ENCODE measurements at regions not wholly inside any gene's neighbourhood (a gene's known extent, or its start where the extent isn't known, plus 50 kb on each side); places are given as distances from the start of the nearest gene placed in this dataset.

GRCh38 chr9:99349870-99350269 lies 127.8 kb downstream of the SEC61B start:
- Histone ChIP-seq H3K9me3 (ENCODE audit: low read length) (no peaks in the 10 kb centered on the region), H3K27me3 (ENCODE audit: insufficient read depth, low read length) (0 out of 2 replicates have a peak, but pooled peaks cover 4% of the 10 kb centered on the region), H3K4me3 (ENCODE audit: low read depth, low read length, poor library complexity, severe bottlenecking) (no peak overlapping the region), H3F3A (ENCODE audit: insufficient read depth, low read length) (no peaks in the 10 kb centered on the region), H3K27ac (ENCODE audit: low read depth, low read length, poor library complexity, severe bottlenecking) (no peak overlapping the region), H3K79me2 (ENCODE audit: insufficient read depth, low read length) (no peaks in the 10 kb centered on the region), H3K36me3 (ENCODE audit: insufficient read depth, low read length) (no peaks in the 10 kb centered on the region), H3K9ac (ENCODE audit: low read length) (no peak overlapping the region), H3K4me2 (ENCODE audit: low read length) (no peak overlapping the region), H4K20me1 (ENCODE audit: insufficient read depth, low read length) (no peaks in the 10 kb centered on the region), H3K4me1 (ENCODE audit: insufficient read depth, low read length, severe bottlenecking) (no peaks in the 10 kb centered on the region), H3K9me2 (ENCODE audit: low read depth, low read length) (no peaks in the 10 kb centered on the region), H2AFZ (ENCODE audit: low read length) (no peak overlapping the region)
- no peak for TF ChIP-seq EZH2 (IDR thresholded peaks at IDR 0.05; ENCODE audit: borderline replicate concordance, low read length)
- TF ChIP-seq, protein P1, sequence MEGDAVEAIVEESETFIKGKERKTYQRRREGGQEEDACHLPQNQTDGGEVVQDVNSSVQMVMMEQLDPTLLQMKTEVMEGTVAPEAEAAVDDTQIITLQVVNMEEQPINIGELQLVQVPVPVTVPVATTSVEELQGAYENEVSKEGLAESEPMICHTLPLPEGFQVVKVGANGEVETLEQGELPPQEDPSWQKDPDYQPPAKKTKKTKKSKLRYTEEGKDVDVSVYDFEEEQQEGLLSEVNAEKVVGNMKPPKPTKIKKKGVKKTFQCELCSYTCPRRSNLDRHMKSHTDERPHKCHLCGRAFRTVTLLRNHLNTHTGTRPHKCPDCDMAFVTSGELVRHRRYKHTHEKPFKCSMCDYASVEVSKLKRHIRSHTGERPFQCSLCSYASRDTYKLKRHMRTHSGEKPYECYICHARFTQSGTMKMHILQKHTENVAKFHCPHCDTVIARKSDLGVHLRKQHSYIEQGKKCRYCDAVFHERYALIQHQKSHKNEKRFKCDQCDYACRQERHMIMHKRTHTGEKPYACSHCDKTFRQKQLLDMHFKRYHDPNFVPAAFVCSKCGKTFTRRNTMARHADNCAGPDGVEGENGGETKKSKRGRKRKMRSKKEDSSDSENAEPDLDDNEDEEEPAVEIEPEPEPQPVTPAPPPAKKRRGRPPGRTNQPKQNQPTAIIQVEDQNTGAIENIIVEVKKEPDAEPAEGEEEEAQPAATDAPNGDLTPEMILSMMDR (IDR thresholded peaks at IDR 0.05; ENCODE audit: low read length) = no peak

DNA sequence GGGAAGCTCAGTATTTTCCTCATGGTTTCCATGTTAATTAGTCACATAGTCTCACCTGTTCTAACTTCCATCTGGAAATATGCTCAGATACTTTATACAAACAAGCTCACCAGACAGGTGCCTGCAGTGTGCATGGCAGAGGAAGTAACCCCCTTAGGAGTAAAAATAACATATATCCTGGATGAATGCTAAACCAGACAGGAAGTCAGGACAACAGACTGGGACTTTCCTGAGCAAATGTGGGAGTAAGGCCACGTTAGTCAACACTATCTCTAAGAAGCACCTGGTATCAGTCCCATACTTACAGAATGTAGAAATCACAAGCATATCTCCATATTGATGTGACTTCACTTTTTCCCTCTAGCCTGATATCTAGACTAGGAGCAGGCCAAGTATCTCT lies 128.4 kb downstream of the SEC61B start:
- Histone ChIP-seq H3K9me3 (ENCODE audit: low read length) (no peaks in the 10 kb centered on the region), H3K9me2 (ENCODE audit: low read depth, low read length) (no peaks in the 10 kb centered on the region), H3K4me1 (ENCODE audit: insufficient read depth, low read length, severe bottlenecking) (no peaks in the 10 kb centered on the region), H3K9ac (ENCODE audit: low read length) (no peak overlapping the region), H3K4me2 (ENCODE audit: low read length) (no peak overlapping the region), H3K27ac (ENCODE audit: low read depth, low read length, poor library complexity, severe bottlenecking) (no peak overlapping the region), H2AFZ (ENCODE audit: low read length) (no peak overlapping the region), H3K36me3 (ENCODE audit: insufficient read depth, low read length) (no peaks in the 10 kb centered on the region), H3K4me3 (ENCODE audit: low read depth, low read length, poor library complexity, severe bottlenecking) (no peak overlapping the region), H3F3A (ENCODE audit: insufficient read depth, low read length) (no peaks in the 10 kb centered on the region), H4K20me1 (ENCODE audit: insufficient read depth, low read length) (no peaks in the 10 kb centered on the region), H3K27me3 (ENCODE audit: insufficient read depth, low read length) (no peaks in the 10 kb centered on the region), H3K79me2 (ENCODE audit: insufficient read depth, low read length) (no peaks in the 10 kb centered on the region)
- no peak for TF ChIP-seq EZH2 (IDR thresholded peaks at IDR 0.05; ENCODE audit: borderline replicate concordance, low read length)
- TF ChIP-seq, protein P1 (IDR thresholded peaks at IDR 0.05; ENCODE audit: low read length) = no peak

DNA sequence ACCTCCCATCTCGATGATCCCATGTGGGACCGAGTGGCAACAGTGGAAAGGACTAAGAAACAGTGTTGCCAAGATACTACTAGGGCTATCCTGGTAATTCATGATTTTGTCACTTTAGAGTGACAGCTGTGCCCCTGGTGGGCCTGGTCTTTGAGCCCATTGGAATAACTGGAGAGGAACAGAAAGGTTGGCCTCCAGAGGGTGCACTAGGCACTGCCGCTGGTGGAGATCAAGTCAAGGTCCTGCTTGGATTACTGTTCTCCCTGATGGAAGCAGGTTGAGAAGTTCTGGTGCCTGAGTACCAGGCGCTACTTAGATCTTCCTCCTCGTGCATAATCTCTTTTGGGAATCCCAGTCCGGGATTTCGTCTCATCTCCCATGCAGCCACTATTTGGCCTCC lies 129.6 kb downstream of the SEC61B start:
- H3K27ac ChIP-seq (ENCODE audit: low read depth, low read length, poor library complexity, severe bottlenecking) = no peak overlapping the region
- no peak for TF ChIP-seq EZH2 (IDR thresholded peaks at IDR 0.05; ENCODE audit: borderline replicate concordance, low read length)
- TF ChIP-seq, protein P1 (IDR thresholded peaks at IDR 0.05; ENCODE audit: low read length) = peak; percentile 17; the same call in 1 of the 2 replicates
- H3K4me2 ChIP-seq (ENCODE audit: low read length) = no peak overlapping the region
- H3K9ac ChIP-seq (ENCODE audit: low read length) = no peak overlapping the region
- no peaks in the 10 kb centered on the region for H3K9me2 ChIP-seq (ENCODE audit: low read depth, low read length)
- no peak overlapping the region for H3K4me3 ChIP-seq (ENCODE audit: low read depth, low read length, poor library complexity, severe bottlenecking)
- no peaks in the 10 kb centered on the region for H3K36me3 ChIP-seq (ENCODE audit: insufficient read depth, low read length)
- no peaks in the 10 kb centered on the region for H3K79me2 ChIP-seq (ENCODE audit: insufficient read depth, low read length)
- no peaks in the 10 kb centered on the region for H3F3A ChIP-seq (ENCODE audit: insufficient read depth, low read length)
- H4K20me1 ChIP-seq (ENCODE audit: insufficient read depth, low read length) = no peaks in the 10 kb centered on the region
- H3K9me3 ChIP-seq (ENCODE audit: low read length) = no peaks in the 10 kb centered on the region
- no peak overlapping the region for H2AFZ ChIP-seq (ENCODE audit: low read length)
- no peaks in the 10 kb centered on the region for H3K4me1 ChIP-seq (ENCODE audit: insufficient read depth, low read length, severe bottlenecking)
- H3K27me3 ChIP-seq (ENCODE audit: insufficient read depth, low read length) = no peaks in the 10 kb centered on the region
